ENCODE measurements at regions not wholly inside any gene's neighbourhood (a gene's known extent, or its start where the extent isn't known, plus 50 kb on each side); places are given as distances from the start of the nearest gene placed in this dataset.

- no peak for TF ChIP-seq CTCF (IDR thresholded peaks at IDR 0.05)
- no peak for TF ChIP-seq ZFX (IDR thresholded peaks at IDR 0.05; ENCODE audit: borderline replicate concordance)
Observed at GRCh38 chr14:106788534-106788933, 1262.2 kb downstream of the TMEM121 start.

Measured in 22Rv1 (cell line).